Thyroid gland (tissue), 4 donors: ENCODE measurements at regions not wholly inside any gene's neighbourhood (a gene's known extent, or its start where the extent isn't known, plus 50 kb on each side); places are given as distances from the start of the nearest gene placed in this dataset.
"Not testable (repeated sequence)": the region's sequence is repeated elsewhere in the genome, so short reads cannot be mapped to it uniquely, and the experiment has no call there.

Experiments used
- CTCF ChIP-seq, 6 experiments: fragments of 200-600 bp in 3 of 6; fragments of 450-650 bp in 3 of 6; sonication (generic) in 3 of 6; IDR thresholded peaks; one replicate each; pipeline ENCODE4 v1.5.1; 2016 to 2019; ENCODE audit warnings: antibody characterized with exemption in 6 of 6, mild to moderate bottlenecking in 2 of 6, inconsistent platforms in 1 of 6, moderate library complexity in 1 of 6
- POLR2A ChIP-seq, 2 donors: fragments of 450-650 bp; IDR thresholded peaks; one replicate each; pipeline ENCODE4 v1.6.1; 2017; ENCODE audit warnings: antibody characterized with exemption in 2 of 2, mild to moderate bottlenecking in 2 of 2, moderate library complexity in 1 of 2

GRCh38 chr7:106530183-106530582 lies 130.8 kb downstream of the CCDC71L start:
- TF ChIP-seq POLR2A, CTCF (IDR thresholded peaks at IDR 0.05): not testable (repeated sequence)
